ENCODE measurements at regions not wholly inside any gene's neighbourhood (a gene's known extent, or its start where the extent isn't known, plus 50 kb on each side); places are given as distances from the start of the nearest gene placed in this dataset.

GRCh38 chr20:6401893-6402557 is 279.2 kb upstream of the FERMT1 start (continued):
- no peak for TF ChIP-seq SRY (CRISPR knock-in tag; IDR thresholded peaks at IDR 0.05)
- TF ChIP-seq MTA3 (CRISPR knock-in tag; IDR thresholded peaks at IDR 0.05), result no peak
- no peak for TF ChIP-seq ZNF251 (CRISPR knock-in tag; IDR thresholded peaks at IDR 0.05)
- TF ChIP-seq ZNF768 (CRISPR knock-in tag; IDR thresholded peaks at IDR 0.05), result no peak

- DNase-seq (ENCODE audit: low spot score), result no peak
- ChIA-PET POLR2A (no interaction called here), CTCF (ENCODE audit: low intra/inter-chr PET ratio, low total read pairs) (no interaction called here)
- BruUV-seq (replicated peaks), result no TSS peak
- Histone ChIP-seq H3K27me3 (ENCODE audit: control insufficient read depth in 1 of 2, insufficient read depth in 2 of 2, low read length in 2 of 2) (no peaks in the 10 kb centered on the region), H2AFZ (ENCODE audit: low read length) (no peak overlapping the region), H3K4me2 (ENCODE audit: low read depth, low read length) (no peak overlapping the region), H3K79me2 (ENCODE audit: insufficient read depth, low read length) (no peaks in the 10 kb centered on the region), H3K9me3 (ENCODE audit: low read length) (no peaks in the 10 kb centered on the region), H4K20me1 (ENCODE audit: insufficient read depth, low read length) (no peaks in the 10 kb centered on the region), H3K27ac (ENCODE audit: extremely low read length, insufficient read depth, low read length) (no peak overlapping the region), H3K4me3 (replicated peaks in 1 of 3; ENCODE audit: insufficient read depth in 1 of 3, low read depth in 2 of 3, low read length in 3 of 3) (no peak overlapping the region), H3K4me1 (ENCODE audit: insufficient read depth, low read length) (0 out of 2 replicates have a peak, but pooled peaks cover 7% of the 10 kb centered on the region), H3K36me3 (replicated peaks in 1 of 2; ENCODE audit: control insufficient read depth in 1 of 2, insufficient read depth in 2 of 2, low read length in 2 of 2) (no peaks in the 10 kb centered on the region), H3K9ac (ENCODE audit: insufficient read depth, low read depth, low read length) (no peak overlapping the region)
- in situ Hi-C loops (cut with HindIII; ENCODE audit: extremely low pct_ligation_motif_present, low pct_unique_long_range_greater_than_20kb) (no loop called here), intact Hi-C loops (cut with micrococcal nuclease; ENCODE audit: unreplicated experiment) (no loop called here)
- FAIRE-seq, result no peak
- 3% methylated on average over 2 of the region's 2 CpGs for WGBS (ENCODE audit: low lambda C conversion rate)
- no peak for ATAC-seq
- TF ChIP-seq NR2F6 (IDR thresholded peaks at IDR 0.05) (no peak), NR2F6 (CRISPR knock-in tag; IDR thresholded peaks at IDR 0.05) (no peak), AKAP8 (CRISPR knock-in tag; IDR thresholded peaks at IDR 0.05) (no peak), ZNF33A (CRISPR knock-in tag; IDR thresholded peaks at IDR 0.05; ENCODE audit: borderline replicate concordance) (no peak), MLX (CRISPR knock-in tag; IDR thresholded peaks at IDR 0.05) (no peak), KDM3A (CRISPR knock-in tag; IDR thresholded peaks at IDR 0.05; ENCODE audit: low read depth) (no peak), MLXIP (CRISPR knock-in tag; IDR thresholded peaks at IDR 0.05; ENCODE audit: borderline replicate concordance) (no peak), SRSF4 (IDR thresholded peaks at IDR 0.05; ENCODE audit: low read depth, low read length, poor library complexity, severe bottlenecking) (no peak), ZNF660 (CRISPR knock-in tag; IDR thresholded peaks at IDR 0.05; ENCODE audit: borderline replicate concordance, low read depth) (no peak), CENPT (CRISPR knock-in tag; IDR thresholded peaks at IDR 0.05; ENCODE audit: low read depth) (no peak), DDIT3 (CRISPR knock-in tag; IDR thresholded peaks at IDR 0.05) (no peak), ZNF615 (CRISPR knock-in tag; IDR thresholded peaks at IDR 0.05; ENCODE audit: borderline replicate concordance) (no peak), ZBTB42 (CRISPR knock-in tag; IDR thresholded peaks at IDR 0.05) (no peak), HCFC1 (IDR thresholded peaks at IDR 0.05; ENCODE audit: low read depth, low read length) (no peak), ZBTB46 (CRISPR knock-in tag; IDR thresholded peaks at IDR 0.05; ENCODE audit: borderline replicate concordance) (no peak), SAP130 (CRISPR knock-in tag; IDR thresholded peaks at IDR 0.05; ENCODE audit: low read depth) (no peak), ZSCAN20 (CRISPR knock-in tag; IDR thresholded peaks at IDR 0.05; ENCODE audit: borderline replicate concordance) (no peak)
Measured at GRCh38 chr20:6397115-6397514, 274.3 kb upstream of the FERMT1 start.
